Stimulated activated CD4-positive, alpha-beta T cell treated with anti-CD3 and anti-CD28 coated beads, Interleukin-4, amount 100 ng/mL, for 24 hours (primary cell): ENCODE measurements at regions not wholly inside any gene's neighbourhood (a gene's known extent, or its start where the extent isn't known, plus 50 kb on each side); places are given as distances from the start of the nearest gene placed in this dataset.

Source experiments
- DNase-seq: peaks from one replicate; pipeline ENCODE4 v3.0.0-alpha.2; 2020

DNA sequence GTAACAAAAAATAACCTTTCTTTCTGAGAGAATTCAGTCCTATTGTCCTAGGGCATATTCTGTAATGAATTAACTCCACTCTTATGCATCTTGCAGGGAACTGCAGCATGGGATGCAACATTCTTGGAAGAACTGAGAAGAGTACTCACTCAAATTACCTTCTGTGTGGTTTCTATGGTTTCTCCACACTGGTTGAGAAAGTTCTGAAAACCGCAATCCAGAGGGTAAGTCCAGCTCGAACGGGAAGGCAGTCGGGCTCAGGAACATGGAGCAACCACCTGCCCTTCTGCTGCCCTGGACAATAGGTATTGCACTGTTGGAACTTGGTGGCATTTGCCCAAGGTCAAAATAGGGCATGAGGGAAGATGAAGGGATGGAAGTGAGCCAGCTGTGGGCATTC, 59.6 kb upstream of the CDK13 start:
- no peak for DNase-seq

DNA sequence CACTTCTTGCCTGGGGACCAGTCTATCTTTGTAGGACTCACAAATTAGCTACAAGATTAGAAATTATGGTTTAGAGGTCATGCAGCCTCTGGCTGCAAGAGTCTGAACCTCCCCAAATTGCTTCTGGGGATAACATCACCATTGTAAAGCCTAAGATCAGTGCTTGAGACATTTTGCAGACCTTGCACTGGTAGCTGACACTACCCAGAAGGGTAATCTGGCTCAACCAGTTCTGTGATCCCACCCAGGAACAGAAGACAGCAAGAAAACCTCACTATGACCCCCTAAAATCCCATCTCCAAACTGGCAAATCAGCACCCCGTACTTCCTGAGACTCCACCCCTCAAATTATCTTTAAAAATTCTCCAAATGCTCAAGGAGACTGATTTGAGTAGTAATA, 58.2 kb upstream of the CDK13 start:
- no peak for DNase-seq

DNA sequence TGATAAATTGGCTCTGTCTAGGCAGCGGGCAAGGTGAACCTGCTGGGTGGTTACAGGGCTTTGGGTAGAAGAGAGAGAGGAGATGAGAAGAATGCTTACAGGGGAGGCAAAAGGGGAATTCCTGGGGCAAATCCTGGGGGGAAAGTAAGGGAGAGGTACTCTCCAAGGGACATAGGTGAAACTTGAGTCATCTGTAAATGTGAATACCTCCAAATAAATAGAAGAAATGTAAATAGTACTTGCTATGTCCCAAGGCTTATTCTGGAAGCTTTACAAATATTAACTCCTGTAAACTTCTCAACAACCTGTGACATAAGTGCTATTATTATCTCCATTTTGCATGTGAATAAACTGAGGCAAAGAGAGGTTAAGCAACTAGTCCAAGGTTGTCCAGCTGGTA, 57.7 kb upstream of the CDK13 start:
- no peak for DNase-seq

DNA sequence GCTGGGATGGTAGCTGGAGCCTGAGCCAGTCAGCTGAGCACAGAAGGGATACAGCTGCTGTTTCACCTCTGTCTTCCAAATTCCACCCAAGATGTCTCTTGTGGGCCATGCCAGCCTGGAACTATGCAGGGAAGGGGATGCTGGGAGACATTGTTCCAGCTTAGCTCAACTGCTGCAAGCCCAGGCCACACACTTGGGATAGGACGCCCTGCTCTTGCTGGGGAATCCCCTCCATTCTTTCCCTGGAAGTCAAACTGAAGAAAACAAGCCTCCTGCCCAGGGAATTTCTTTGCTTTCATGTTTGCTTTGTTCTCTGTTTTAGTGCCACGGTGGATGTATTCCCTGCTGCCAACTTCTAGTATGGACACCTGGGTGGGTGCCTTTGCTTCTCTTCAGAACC, 55.2 kb upstream of the CDK13 start:
- DNase-seq, result no peak

DNA sequence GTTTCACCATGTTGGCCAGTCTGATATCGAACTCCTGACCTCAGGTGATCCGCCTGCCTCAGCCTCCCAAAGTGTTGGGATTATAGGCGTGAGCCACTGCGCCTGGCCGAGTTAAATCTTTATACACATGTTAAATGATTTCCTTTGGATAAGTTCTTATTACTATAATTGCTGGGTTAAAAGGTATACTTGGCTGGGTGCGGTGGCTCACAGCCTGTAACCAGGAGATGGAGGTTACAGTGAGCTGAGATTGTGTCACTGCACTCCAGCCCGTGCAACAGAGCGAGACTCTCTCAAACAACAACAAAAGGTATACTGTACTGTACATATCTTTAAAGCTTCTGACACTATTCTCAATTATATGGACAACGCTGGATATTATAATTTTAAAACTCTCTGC, 53.2 kb upstream of the CDK13 start:
- no peak for DNase-seq

DNA sequence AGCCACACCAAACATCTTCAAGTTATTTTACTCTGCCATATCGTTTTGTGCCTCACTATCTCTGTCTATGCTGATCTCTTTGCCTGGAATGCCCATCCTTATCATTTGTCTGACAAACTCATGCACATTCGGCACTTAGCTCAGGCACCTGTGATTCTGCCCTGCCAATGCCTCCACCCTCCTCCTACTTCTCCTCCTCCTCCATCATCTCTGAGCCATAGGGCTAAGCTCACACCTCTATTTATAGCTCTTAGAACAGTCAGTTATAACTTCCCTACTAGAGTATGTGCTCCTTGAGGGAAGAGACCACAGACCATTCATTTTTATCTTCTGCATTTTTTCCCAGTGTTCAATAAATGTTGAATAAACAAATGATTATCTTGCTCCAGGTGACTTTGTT, 51.2 kb upstream of the CDK13 start:
- DNase-seq, result no peak
